HEK293 (cell line): ENCODE measurements at regions not wholly inside any gene's neighbourhood (a gene's known extent, or its start where the extent isn't known, plus 50 kb on each side); places are given as distances from the start of the nearest gene placed in this dataset.

Experiments
- CTCF ChIA-PET: fragments of 350-600 bp; formaldehyde crosslinking; extraction: SDS; loops from one replicate; lab custom pipeline; 2021; ENCODE audit warnings: antibody characterized with exemption; lab: Yijun Ruan, JAX
- POLR2A ChIA-PET: fragments of 300-600 bp; formaldehyde crosslinking; extraction: SDS; loops from one replicate; lab custom pipeline; 2020; ENCODE audit warnings: antibody characterized with exemption, inconsistent platforms; lab: Yijun Ruan, JAX
- H3K27ac ChIP-seq: fragments of 200-500 bp; sonication (Bioruptor generic); 2 replicates; pipeline ENCODE4 v1.5.1; 2014; ENCODE audit warnings: low read depth, low read length, control low read depth, inconsistent platforms; ENCODE audit errors: extremely low read depth
- H3K36me3 ChIP-seq, 2 experiments: fragments of 200-500 bp in 1 of 2; sonication (Bioruptor generic) in 1 of 2; 1 replicate in 1 of 2; 2 replicates in 1 of 2; pipeline ENCODE4 v1.5.1; 2014 to 2017; ENCODE audit warnings: inconsistent platforms in 2 of 2, low read length in 2 of 2; ENCODE audit not compliant: control insufficient read depth in 2 of 2, insufficient read depth in 1 of 2
- H3K4me1 ChIP-seq: fragments of 200-500 bp; sonication (Bioruptor generic); 2 replicates; pipeline ENCODE4 v1.5.1; 2014; ENCODE audit warnings: mild to moderate bottlenecking, low read length, inconsistent platforms; ENCODE audit not compliant: control insufficient read depth, insufficient read depth
- H3K4me3 ChIP-seq: 2 replicates; pipeline ENCODE4 v1.5.1; 2011; ENCODE audit warnings: low read depth, mild to moderate bottlenecking, control low read depth, low read length, moderate library complexity
- H3K9me3 ChIP-seq: fragments of 200-500 bp; sonication (Bioruptor generic); 2 replicates; pipeline ENCODE4 v1.5.1; 2014; ENCODE audit warnings: low read depth, low read length, inconsistent platforms; ENCODE audit not compliant: control insufficient read depth, insufficient read depth
- IKZF3 ChIP-seq: fragments of 450-650 bp; IDR thresholded peaks from 2 replicates; pipeline ENCODE4 v1.5.0; 2018; ENCODE audit warnings: missing biosample characterization, mild to moderate bottlenecking, missing genetic modification characterization, moderate library complexity
- MZF1 ChIP-seq: fragments of 450-650 bp; formaldehyde crosslinking; IDR thresholded peaks from 2 replicates; pipeline ENCODE4 v1.5.1; 2017; ENCODE audit warnings: missing biosample characterization, missing genetic modification characterization, borderline replicate concordance
- OSR2 ChIP-seq: fragments of 450-650 bp; formaldehyde crosslinking; IDR thresholded peaks from 2 replicates; pipeline ENCODE4 v1.5.1; 2016; ENCODE audit warnings: missing biosample characterization, missing genetic modification characterization
- SALL2 ChIP-seq: fragments of 450-650 bp; formaldehyde crosslinking; IDR thresholded peaks from 2 replicates; pipeline ENCODE4 v1.5.0; 2017; ENCODE audit warnings: missing biosample characterization, mild to moderate bottlenecking, missing genetic modification characterization, borderline replicate concordance
- SCRT2 ChIP-seq: fragments of 450-650 bp; formaldehyde crosslinking; IDR thresholded peaks from 2 replicates; pipeline ENCODE4 v1.5.1; 2016; ENCODE audit warnings: missing biosample characterization, missing genetic modification characterization
- SETDB1 ChIP-seq: IDR thresholded peaks from one replicate; pipeline ENCODE4 v1.6.1; 2017; ENCODE audit warnings: mild to moderate bottlenecking, low read length, moderate library complexity, mixed read lengths; ENCODE audit not compliant: insufficient read length
- ZBTB8A ChIP-seq: fragments of 450-650 bp; formaldehyde crosslinking; IDR thresholded peaks from 2 replicates; pipeline ENCODE4 v1.5.1; 2016; ENCODE audit warnings: missing biosample characterization, missing genetic modification characterization
- ZEB2 ChIP-seq: fragments of 450-650 bp; formaldehyde crosslinking; IDR thresholded peaks from 2 replicates; pipeline ENCODE4 v1.5.1; 2016; ENCODE audit warnings: missing biosample characterization, missing genetic modification characterization
- ZFP41 ChIP-seq: fragments of 450-650 bp; formaldehyde crosslinking; IDR thresholded peaks from 2 replicates; pipeline ENCODE4 v1.5.1; 2016; ENCODE audit warnings: missing biosample characterization, missing genetic modification characterization, borderline replicate concordance
- ZNF138 ChIP-seq: fragments of 450-650 bp; formaldehyde crosslinking; IDR thresholded peaks from 2 replicates; pipeline ENCODE4 v1.5.1; 2016; ENCODE audit warnings: missing biosample characterization, missing genetic modification characterization, borderline replicate concordance
- ZNF184 ChIP-seq: fragments of 450-650 bp; IDR thresholded peaks from 2 replicates; pipeline ENCODE4 v1.5.1; 2018; ENCODE audit warnings: missing biosample characterization, mild to moderate bottlenecking, missing genetic modification characterization
- ZNF274 ChIP-seq, 2 experiments: fragments of 200-500 bp in 1 of 2; fragments of 450-650 bp in 1 of 2; sonication (Bioruptor generic) in 1 of 2; formaldehyde crosslinking in 1 of 2; IDR thresholded peaks; 2 replicates each; pipeline versions ENCODE4 v1.5.1 to v1.6.1; 2014 to 2016; ENCODE audit warnings: borderline replicate concordance in 1 of 2, inconsistent platforms in 1 of 2, low read length in 1 of 2, missing biosample characterization in 1 of 2, missing genetic modification characterization in 1 of 2
- ZNF335 ChIP-seq: fragments of 450-650 bp; formaldehyde crosslinking; conservative IDR thresholded peaks from 2 replicates; pipeline ENCODE4 v1.5.1; 2016; ENCODE audit warnings: missing biosample characterization, missing genetic modification characterization
- ZNF341 ChIP-seq: fragments of 450-650 bp; formaldehyde crosslinking; IDR thresholded peaks from 2 replicates; pipeline ENCODE4; 2016; ENCODE audit warnings: low read depth, missing biosample characterization, missing genetic modification characterization
- ZNF555 ChIP-seq: fragments of 450-650 bp; formaldehyde crosslinking; conservative IDR thresholded peaks from 2 replicates; pipeline ENCODE4 v1.5.1; 2017; ENCODE audit warnings: missing biosample characterization, mild to moderate bottlenecking, missing genetic modification characterization, inconsistent platforms
- ZNF560 ChIP-seq: fragments of 450-650 bp; formaldehyde crosslinking; IDR thresholded peaks from 2 replicates; pipeline ENCODE4 v1.5.1; 2017; ENCODE audit warnings: missing biosample characterization, missing genetic modification characterization, borderline replicate concordance
- ZNF580 ChIP-seq: fragments of 450-650 bp; formaldehyde crosslinking; IDR thresholded peaks from 2 replicates; pipeline ENCODE4 v1.5.1; 2016; ENCODE audit warnings: missing biosample characterization, missing genetic modification characterization
- ZNF621 ChIP-seq: fragments of 450-650 bp; formaldehyde crosslinking; IDR thresholded peaks from 2 replicates; pipeline ENCODE4 v1.5.1; 2017; ENCODE audit warnings: missing biosample characterization, missing genetic modification characterization
- ZNF623 ChIP-seq: fragments of 450-650 bp; formaldehyde crosslinking; IDR thresholded peaks from 2 replicates; pipeline ENCODE4 v1.5.1; 2016; ENCODE audit warnings: missing biosample characterization, missing genetic modification characterization
- ZNF639 ChIP-seq: fragments of 450-650 bp; formaldehyde crosslinking; IDR thresholded peaks from 2 replicates; pipeline ENCODE4 v1.5.1; 2016; ENCODE audit warnings: missing biosample characterization, missing genetic modification characterization
- ZNF785 ChIP-seq: fragments of 450-650 bp; formaldehyde crosslinking; IDR thresholded peaks from 2 replicates; pipeline ENCODE4 v1.5.1; 2016; ENCODE audit warnings: missing biosample characterization, missing genetic modification characterization
- ZNF792 ChIP-seq: fragments of 450-650 bp; formaldehyde crosslinking; IDR thresholded peaks from 2 replicates; pipeline ENCODE4 v1.5.1; 2016; ENCODE audit warnings: missing biosample characterization, missing genetic modification characterization
- ZSCAN23 ChIP-seq: fragments of 450-650 bp; formaldehyde crosslinking; IDR thresholded peaks from 2 replicates; pipeline ENCODE4 v1.5.1; 2016; ENCODE audit warnings: missing biosample characterization, missing genetic modification characterization
- TF ChIP-seq, protein P1 (sequence below): fragments of 450-650 bp; formaldehyde crosslinking; IDR thresholded peaks from 2 replicates; pipeline ENCODE4 v1.5.1; 2016; ENCODE audit warnings: missing biosample characterization, missing genetic modification characterization

GRCh38 chr9:130772185-130772584 lies 62.9 kb upstream of the ABL1 start (continued):
- TF ChIP-seq ZNF785 (tag by site-specific recombination) = no peak
- no peak for TF ChIP-seq OSR2 (tag by site-specific recombination)
- no peak for TF ChIP-seq SCRT2 (tag by site-specific recombination)
- no peak for TF ChIP-seq ZNF621 (tag by site-specific recombination)

DNA sequence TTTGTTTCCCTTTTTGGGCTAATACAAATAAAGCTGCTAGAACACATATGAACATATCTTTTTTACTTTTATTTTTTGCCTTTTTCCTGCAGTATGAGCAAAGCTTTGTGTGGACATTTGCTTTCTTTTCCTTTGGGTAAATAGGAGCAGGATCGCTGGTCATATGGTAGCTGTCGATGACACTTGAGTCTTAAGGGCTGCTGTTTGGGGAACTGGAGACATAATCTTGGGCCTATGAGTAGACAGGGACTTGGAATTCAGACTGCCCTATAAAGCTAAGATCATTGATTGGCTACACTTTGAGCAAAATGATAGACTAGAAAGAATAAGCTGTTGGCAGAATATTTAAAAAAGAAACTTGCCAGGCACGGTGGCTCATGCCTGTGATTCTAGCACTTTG lies 60.9 kb upstream of the ABL1 start:
- H3K9me3 ChIP-seq = no peaks in the 10 kb centered on the region
- TF ChIP-seq ZFP41 (tag by site-specific recombination) (no peak), SALL2 (tag by site-specific recombination) (no peak)
- TF ChIP-seq, all 188 proteins: peak for 0
- H3K4me3 ChIP-seq = no peak overlapping the region
- H3K36me3 ChIP-seq = no peaks in the 10 kb centered on the region
- ChIA-PET CTCF (interaction anchor here (0.7 to 14.5 kb wide), 10 partner anchors 12 to 272 kb away, joined by 3 to 365 read pairs (median 4); no protein-coding TSS in a partner anchor), POLR2A (interaction anchor here (2.4 kb wide), 1 partner anchor 61 kb away, joined by 5 read pairs; the partner anchor contains the start of gene ABL1)
- H3K27ac ChIP-seq = no peak overlapping the region
- H3K4me1 ChIP-seq = no peaks in the 10 kb centered on the region; the same call in 1 of the 2 replicates

DNA sequence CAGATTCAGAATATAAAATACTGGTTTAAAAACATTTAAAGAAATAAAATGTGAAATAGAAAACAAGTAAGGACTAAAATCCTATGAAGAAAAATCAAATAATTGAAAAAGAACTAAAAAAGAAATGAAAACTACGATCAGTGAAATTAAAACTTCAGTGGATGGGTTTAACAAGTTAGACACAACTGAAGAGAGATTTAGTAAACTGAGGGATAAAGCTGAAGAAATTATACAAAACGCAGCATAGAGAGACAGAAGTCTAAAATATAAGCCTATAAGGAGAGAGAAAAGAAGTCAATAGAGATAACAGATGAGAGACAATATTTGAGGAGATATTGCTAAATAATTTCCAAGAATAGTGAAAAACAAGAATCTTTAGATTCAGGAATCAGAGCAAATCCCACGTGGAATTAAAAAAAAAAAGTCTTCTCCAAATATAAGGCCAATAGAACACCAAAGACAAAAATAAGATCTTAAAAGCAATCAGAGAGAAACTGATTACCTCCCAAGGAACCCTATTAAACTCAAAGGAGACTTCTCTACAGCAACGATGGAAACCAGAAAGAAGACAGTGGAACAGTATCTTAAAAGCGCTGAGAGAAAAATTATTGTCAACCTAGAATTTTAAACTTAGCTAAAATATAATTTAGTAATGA lies 59.6 kb upstream of the ABL1 start:
- H3K4me3 ChIP-seq = no peak overlapping the region
- no peak for TF ChIP-seq ZSCAN23 (tag by site-specific recombination)
- TF ChIP-seq ZNF792 = no peak
- TF ChIP-seq, protein P1, sequence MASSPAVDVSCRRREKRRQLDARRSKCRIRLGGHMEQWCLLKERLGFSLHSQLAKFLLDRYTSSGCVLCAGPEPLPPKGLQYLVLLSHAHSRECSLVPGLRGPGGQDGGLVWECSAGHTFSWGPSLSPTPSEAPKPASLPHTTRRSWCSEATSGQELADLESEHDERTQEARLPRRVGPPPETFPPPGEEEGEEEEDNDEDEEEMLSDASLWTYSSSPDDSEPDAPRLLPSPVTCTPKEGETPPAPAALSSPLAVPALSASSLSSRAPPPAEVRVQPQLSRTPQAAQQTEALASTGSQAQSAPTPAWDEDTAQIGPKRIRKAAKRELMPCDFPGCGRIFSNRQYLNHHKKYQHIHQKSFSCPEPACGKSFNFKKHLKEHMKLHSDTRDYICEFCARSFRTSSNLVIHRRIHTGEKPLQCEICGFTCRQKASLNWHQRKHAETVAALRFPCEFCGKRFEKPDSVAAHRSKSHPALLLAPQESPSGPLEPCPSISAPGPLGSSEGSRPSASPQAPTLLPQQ = no peak
- TF ChIP-seq ZNF555 (tag by site-specific recombination) = no peak
- no peak for TF ChIP-seq ZNF274 (IDR thresholded peaks at IDR 0.05; ENCODE audit: low read length)
- TF ChIP-seq ZNF274 (tag by site-specific recombination; IDR thresholded peaks at IDR 0.05; ENCODE audit: borderline replicate concordance) = no peak
- TF ChIP-seq ZNF623 = no peak
- 0 out of 2 replicates have a peak, but pooled peaks have one; percentile 43 for TF ChIP-seq ZNF580 (tag by site-specific recombination)
- TF ChIP-seq ZNF560 (tag by site-specific recombination) = no peak
- TF ChIP-seq SETDB1 = peak; percentile 90
- H3K9me3 ChIP-seq = no peaks in the 10 kb centered on the region
- no peaks in the 10 kb centered on the region; the same call in 1 of the 2 replicates for H3K4me1 ChIP-seq
- POLR2A ChIA-PET = interaction anchor here (1.3 to 2.4 kb wide), 2 partner anchors 60 to 83 kb away, joined by 3 to 5 read pairs; partner anchors contain the start of gene ABL1
- CTCF ChIA-PET = interaction anchor here (0.7 to 14.5 kb wide), 10 partner anchors 12 to 236 kb away, joined by 3 to 365 read pairs (median 4); no protein-coding TSS in a partner anchor
- H3K36me3 ChIP-seq = no peaks in the 10 kb centered on the region
- H3K27ac ChIP-seq = no peak overlapping the region

GRCh38 chr9:130779153-130779855 lies 55.8 kb upstream of the ABL1 start:
- H3K36me3 ChIP-seq = no peaks in the 10 kb centered on the region
- H3K4me3 ChIP-seq = no peak overlapping the region
- H3K9me3 ChIP-seq = no peaks in the 10 kb centered on the region
- no peak overlapping the region for H3K27ac ChIP-seq
- ChIA-PET CTCF (interaction anchor here (0.6 to 1.4 kb wide), 5 partner anchors 8 to 87 kb away, joined by 3 to 5 read pairs (median 3); no protein-coding TSS in a partner anchor), POLR2A (no interaction called here)
- H3K4me1 ChIP-seq = no peaks in the 10 kb centered on the region; the same call in 1 of the 2 replicates
- TF ChIP-seq ZNF335 (peak; percentile 52; the same call in 1 of the 2 replicates), ZEB2 (tag by site-specific recombination) (peak; percentile 47; the same call in 1 of the 2 replicates), ZNF639 (tag by site-specific recombination) (no peak), ZBTB8A (tag by site-specific recombination) (0 out of 2 replicates have a peak, but pooled peaks have one; percentile 34), ZNF555 (tag by site-specific recombination) (no peak), IKZF3 (tag by site-specific recombination) (no peak; the same call in 1 of the 2 replicates), ZNF138 (no peak), ZNF341 (tag by site-specific recombination) (peak; percentile 91), MZF1 (tag by site-specific recombination) (peak; percentile 28; the same call in 1 of the 2 replicates), ZNF184 (tag by site-specific recombination) (no peak)
